Heart right ventricle (tissue), 16 donors: ENCODE measurements at regions not wholly inside any gene's neighbourhood (a gene's known extent, or its start where the extent isn't known, plus 50 kb on each side); places are given as distances from the start of the nearest gene placed in this dataset.

Source experiments
- ATAC-seq, 8 donors: fragments of 200-7000 bp; cut with Tn5 transposase; one replicate each; pipeline ENCODE4 v1.9.1; 2020; ENCODE audit warnings: mild to moderate bottlenecking in 8 of 8, moderate library complexity in 8 of 8, moderate number of reproducible peaks in 1 of 8
- DNase-seq, 2 donors: peaks; one replicate each; pipeline ENCODE4 v3.0.0-alpha.2; 2020
- H3K27ac ChIP-seq, 10 donors: fragments of 200-600 bp; sonication (generic) in 2 of 10; one replicate each; pipeline versions ENCODE4 v1.5.0 to v1.8.0; 2020 to 2022; ENCODE audit warnings: mild to moderate bottlenecking in 3 of 10
- H3K27me3 ChIP-seq, 7 donors: fragments of 200-600 bp; one replicate each; pipeline ENCODE4 v1.8.0; 2021 to 2022; ENCODE audit warnings: mild to moderate bottlenecking in 2 of 7
- H3K36me3 ChIP-seq, 9 donors: fragments of 200-600 bp; sonication (generic) in 1 of 9; one replicate each; pipeline versions ENCODE4 v1.5.0 to v1.8.0; 2020 to 2022; ENCODE audit warnings: mild to moderate bottlenecking in 2 of 9
- H3K4me1 ChIP-seq, 9 donors: fragments of 200-600 bp; sonication (generic) in 1 of 9; one replicate each; pipeline versions ENCODE4 v1.5.0 to v1.8.0; 2020 to 2022; ENCODE audit warnings: mild to moderate bottlenecking in 4 of 9
- H3K4me3 ChIP-seq, 10 donors: fragments of 200-600 bp; sonication (generic) in 2 of 10; one replicate each; pipeline versions ENCODE4 v1.5.0 to v1.8.0; 2020 to 2022; ENCODE audit warnings: mild to moderate bottlenecking in 7 of 10, moderate library complexity in 2 of 10
- H3K9me3 ChIP-seq, 11 donors: fragments of 200-600 bp in 10 of 11; sonication (generic) in 2 of 11; one replicate each; pipeline versions ENCODE4 v1.5.0 to v1.8.0; 2013 to 2022; ENCODE audit warnings: mild to moderate bottlenecking in 2 of 11, control low read depth in 1 of 11, moderate library complexity in 1 of 11
- CTCF ChIP-seq, 9 donors: fragments of 200-600 bp; sonication (generic) in 2 of 9; IDR thresholded peaks; one replicate each; pipeline versions ENCODE4 v1.5.0 to v1.8.0; 2021 to 2022; ENCODE audit warnings: antibody characterized with exemption in 9 of 9, mild to moderate bottlenecking in 5 of 9, moderate library complexity in 1 of 9
- WGBS, 2 donors: extraction: QIAGEN DNeasy Blood & Tissue Kit; methylation state at CpG; one replicate each; pipeline ENCODE4 v1.1.7; 2013; ENCODE audit warnings: inconsistent platforms in 1 of 2; 5-methylcytosine and 5-hydroxymethylcytosine counted together
- intact Hi-C, 10 donors: fragments of 100-400 bp; cut with DNase I; formaldehyde crosslinking; loops; one replicate each; pipeline versions ENCODE4 v1.11.1 to v1.14.2; 2022
- donor health status: Arrhythmogenic right ventricular cardiomyopathy.
- donor health status: ischemic (EF 13 %, LVEDD 7.1; RV severe dilation, severe dysfunction).
- donor health status: healthy with polysubstance abuse.
- donor health status: DM: no; HTN: yes; CAD: no.
- donor health status: DM: no; HTN: no; CAD: no.
- donor health status: ischemic (EF 25% LVEDD 6.9; RV normal size, moderate dysfunction).
- donor health status: ischemic (EF 25% LVEDD 5.7; RV mildly dilated, moderate dysfunction).
- donor health status: healthy.
- donor health status: DM: yes; HTN: yes; CAD: no.
- donor health status: Ischemic cardiomyopathy.
- donor health status: ischemic (EF 35%, LVEDD 5.7; RV mildly dilated, moderate dysfunction).
- donor health status: nonischemic (EF 11% LVEDD 7.7; RV severe dilation, severe dysfunction).
- donor health status: DM: yes; HTN: yes; CAD: no.
- donor health status: PGD.
- donor health status: ischemic (EF 29% LVEDD 5.4; RV normal size, mild dysfunction).
- donor health status: nonischemic (EF 23%, LVEDD 6.1; RV moderate dilation, normal function).

GRCh38 chr4:63106600-63106999 lies 1302.7 kb downstream of the TECRL start:
- no peak for TF ChIP-seq CTCF (IDR thresholded peaks at IDR 0.05)
- intact Hi-C loops: no loop called here
- no peak for ATAC-seq

GRCh38 chr4:63105839-63106238 lies 1303.4 kb downstream of the TECRL start:
- Histone ChIP-seq H3K36me3 (no peaks in the 10 kb centered on the region), H3K4me1 (no peaks in the 10 kb centered on the region), H3K27ac (no peak overlapping the region), H3K9me3 (peaks cover 0 to 50% (median 0%) of the 10 kb centered on the region in 11 donors), H3K4me3 (no peak overlapping the region), H3K27me3 (no peaks in the 10 kb centered on the region)
- TF ChIP-seq CTCF (IDR thresholded peaks at IDR 0.05): no peak
- intact Hi-C loops: no loop called here
- ATAC-seq (no peak), DNase-seq (no peak)

More at GRCh38 chr4:63106600-63106999, 1302.7 kb downstream of the TECRL start:
- Histone ChIP-seq H3K4me1 (no peaks in the 10 kb centered on the region), H3K4me3 (no peak overlapping the region), H3K27ac (no peak overlapping the region), H3K9me3 (peaks cover 0 to 51% (median 0%) of the 10 kb centered on the region in 11 donors), H3K36me3 (no peaks in the 10 kb centered on the region), H3K27me3 (no peaks in the 10 kb centered on the region)
- 75% methylated on average over 3 of the region's 3 CpGs for WGBS, 2 donors
- no peak for DNase-seq

GRCh38 chr4:63090641-63091040 lies 1318.6 kb downstream of the TECRL start:
- no peaks in the 10 kb centered on the region for H3K36me3 ChIP-seq
- WGBS, 2 donors: 80 to 89% methylated on average over 1 of the region's 1 CpG
- H3K27me3 ChIP-seq: no peaks in the 10 kb centered on the region
- TF ChIP-seq CTCF (IDR thresholded peaks at IDR 0.05): no peak
- intact Hi-C loops: no loop called here
- ATAC-seq (no peak), DNase-seq (no peak)
- peaks cover 0 to 6% (median 0%) of the 10 kb centered on the region in 11 donors for H3K9me3 ChIP-seq
- H3K4me3 ChIP-seq: no peak overlapping the region
- no peaks in the 10 kb centered on the region for H3K4me1 ChIP-seq
- no peak overlapping the region for H3K27ac ChIP-seq

- no peaks in the 10 kb centered on the region for H3K36me3 ChIP-seq
- H3K4me3 ChIP-seq: no peak overlapping the region
- no peak for ATAC-seq
- H3K27me3 ChIP-seq: no peaks in the 10 kb centered on the region
- H3K4me1 ChIP-seq: no peaks in the 10 kb centered on the region
- intact Hi-C loops: no loop called here
- WGBS, 2 donors: 87 to 97% methylated on average over 1 of the region's 1 CpG
- no peak for TF ChIP-seq CTCF (IDR thresholded peaks at IDR 0.05)
- no peak for DNase-seq
- peaks cover 0 to 16% (median 0%) of the 10 kb centered on the region in 11 donors for H3K9me3 ChIP-seq
- no peak overlapping the region for H3K27ac ChIP-seq
Observed at GRCh38 chr4:63085091-63085490, 1324.2 kb downstream of the TECRL start.
